ENCODE measurements at regions not wholly inside any gene's neighbourhood (a gene's known extent, or its start where the extent isn't known, plus 50 kb on each side); places are given as distances from the start of the nearest gene placed in this dataset.

- Histone ChIP-seq H3K27me3 (no peaks in the 10 kb centered on the region), H3K27ac (no peak overlapping the region), H3K4me3 (no peak overlapping the region), H3K4me1 (no peaks in the 10 kb centered on the region), H3K9me3 (no peaks in the 10 kb centered on the region), H3K36me3 (no peaks in the 10 kb centered on the region)
- no peak for DNase-seq (ENCODE audit: low spot score in 2 of 2)
- intact Hi-C loops (cut with DNase I; ENCODE audit: low total_unique reads) = no loop called here
- TF ChIP-seq POLR2AphosphoS5 (IDR thresholded peaks at IDR 0.05) (no peak), POLR2A (IDR thresholded peaks at IDR 0.05) (no peak)
- TF ChIP-seq, protein P1, sequence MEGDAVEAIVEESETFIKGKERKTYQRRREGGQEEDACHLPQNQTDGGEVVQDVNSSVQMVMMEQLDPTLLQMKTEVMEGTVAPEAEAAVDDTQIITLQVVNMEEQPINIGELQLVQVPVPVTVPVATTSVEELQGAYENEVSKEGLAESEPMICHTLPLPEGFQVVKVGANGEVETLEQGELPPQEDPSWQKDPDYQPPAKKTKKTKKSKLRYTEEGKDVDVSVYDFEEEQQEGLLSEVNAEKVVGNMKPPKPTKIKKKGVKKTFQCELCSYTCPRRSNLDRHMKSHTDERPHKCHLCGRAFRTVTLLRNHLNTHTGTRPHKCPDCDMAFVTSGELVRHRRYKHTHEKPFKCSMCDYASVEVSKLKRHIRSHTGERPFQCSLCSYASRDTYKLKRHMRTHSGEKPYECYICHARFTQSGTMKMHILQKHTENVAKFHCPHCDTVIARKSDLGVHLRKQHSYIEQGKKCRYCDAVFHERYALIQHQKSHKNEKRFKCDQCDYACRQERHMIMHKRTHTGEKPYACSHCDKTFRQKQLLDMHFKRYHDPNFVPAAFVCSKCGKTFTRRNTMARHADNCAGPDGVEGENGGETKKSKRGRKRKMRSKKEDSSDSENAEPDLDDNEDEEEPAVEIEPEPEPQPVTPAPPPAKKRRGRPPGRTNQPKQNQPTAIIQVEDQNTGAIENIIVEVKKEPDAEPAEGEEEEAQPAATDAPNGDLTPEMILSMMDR (IDR thresholded peaks at IDR 0.05) = no peak
Observed at GRCh38 chr5:5900350-5900749, 477.9 kb downstream of the ICE1 start.

- no peak for TF ChIP-seq POLR2A (IDR thresholded peaks at IDR 0.05)
- TF ChIP-seq POLR2AphosphoS5 (IDR thresholded peaks at IDR 0.05) = no peak
- TF ChIP-seq, protein P1 (IDR thresholded peaks at IDR 0.05) = no peak
- intact Hi-C loops (cut with DNase I; ENCODE audit: low total_unique reads) = no loop called here
- no peak overlapping the region for H3K4me3 ChIP-seq
- no peaks in the 10 kb centered on the region for H3K4me1 ChIP-seq
- H3K27ac ChIP-seq = no peak overlapping the region
- no peaks in the 10 kb centered on the region for H3K9me3 ChIP-seq
- H3K27me3 ChIP-seq = no peaks in the 10 kb centered on the region
- DNase-seq (ENCODE audit: low spot score in 2 of 2) = no peak
- no peaks in the 10 kb centered on the region for H3K36me3 ChIP-seq
Observed at GRCh38 chr5:5899716-5900115, 477.2 kb downstream of the ICE1 start.

DNA sequence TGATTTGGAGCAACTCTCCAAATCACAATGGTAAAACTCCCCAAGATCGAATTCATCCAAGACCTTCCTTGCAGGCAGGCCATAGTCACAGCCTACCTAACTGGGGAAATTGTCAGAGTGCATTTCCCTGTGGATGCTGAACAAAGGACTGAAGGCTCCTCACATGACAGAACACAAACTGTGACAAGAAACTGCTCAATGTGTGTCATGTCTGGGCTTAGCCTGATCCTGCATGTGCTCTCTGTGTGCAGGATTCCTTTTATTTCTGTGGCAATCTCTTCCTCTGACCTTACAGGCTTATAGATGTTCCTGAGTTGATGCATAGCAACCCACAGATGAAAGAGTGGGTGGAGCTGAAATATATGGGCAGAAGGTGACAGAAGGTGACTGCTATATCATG is 465.8 kb downstream of the ICE1 start:
- no peaks in the 10 kb centered on the region for H3K36me3 ChIP-seq
- H3K27me3 ChIP-seq = peaks cover 0 to 9% of the 10 kb centered on the region in 2 donors
- no peak overlapping the region for H3K27ac ChIP-seq
- H3K9me3 ChIP-seq = no peaks in the 10 kb centered on the region
- DNase-seq (ENCODE audit: low spot score in 2 of 2) = no peak
- TF ChIP-seq POLR2AphosphoS5 (IDR thresholded peaks at IDR 0.05) (no peak), POLR2A (IDR thresholded peaks at IDR 0.05) (no peak)
- TF ChIP-seq, protein P1 (IDR thresholded peaks at IDR 0.05) = no peak
- intact Hi-C loops (cut with DNase I; ENCODE audit: low total_unique reads) = no loop called here
- H3K4me3 ChIP-seq = no peak overlapping the region
- H3K4me1 ChIP-seq = no peaks in the 10 kb centered on the region

- intact Hi-C loops (cut with DNase I; ENCODE audit: low total_unique reads) = no loop called here
- Histone ChIP-seq H3K4me3 (no peak overlapping the region), H3K36me3 (no peaks in the 10 kb centered on the region), H3K27ac (no peak overlapping the region), H3K9me3 (no peaks in the 10 kb centered on the region), H3K4me1 (no peaks in the 10 kb centered on the region), H3K27me3 (peaks cover 0 to 9% of the 10 kb centered on the region in 2 donors)
- DNase-seq (ENCODE audit: low spot score in 2 of 2) = no peak
- no peak for TF ChIP-seq POLR2AphosphoS5 (IDR thresholded peaks at IDR 0.05)
- TF ChIP-seq, protein P1 (IDR thresholded peaks at IDR 0.05) = no peak
- no peak for TF ChIP-seq POLR2A (IDR thresholded peaks at IDR 0.05)
Observed at GRCh38 chr5:5887833-5888232, 465.4 kb downstream of the ICE1 start.

DNA sequence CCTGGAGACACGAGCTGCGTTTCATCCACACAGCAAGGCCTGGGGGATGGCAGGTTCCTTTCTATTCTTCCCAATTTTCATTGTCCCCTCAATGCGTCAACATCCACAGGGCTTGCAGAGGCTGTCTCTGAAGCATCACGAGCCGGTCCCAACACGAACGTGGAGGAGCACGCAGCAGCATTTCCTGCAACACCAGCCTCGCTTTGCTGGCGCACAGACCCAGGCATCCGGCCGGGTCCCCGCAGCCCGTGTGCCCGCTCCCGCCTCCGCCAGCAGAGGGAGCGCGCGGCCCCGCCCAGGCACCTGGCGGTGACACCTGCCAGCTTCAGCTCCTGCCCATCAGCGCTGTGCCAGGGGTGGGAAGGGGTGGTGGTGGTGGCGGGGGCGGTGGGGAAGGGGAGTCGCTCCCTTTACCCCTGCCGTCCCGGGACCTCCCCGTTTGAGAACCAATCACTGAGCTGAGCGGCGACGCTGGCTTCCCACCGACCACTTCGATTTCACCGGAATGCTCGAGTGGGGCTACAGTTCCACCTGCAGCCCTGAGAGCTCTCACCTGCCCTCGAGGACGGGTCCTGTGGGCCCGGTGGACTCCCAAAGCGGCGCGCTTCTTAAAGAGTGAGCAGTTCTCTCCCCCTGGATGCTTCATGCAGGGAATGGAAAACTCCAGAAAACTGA is 464.5 kb downstream of the ICE1 start:
- TF ChIP-seq POLR2AphosphoS5 (IDR thresholded peaks at IDR 0.05) = no peak
- TF ChIP-seq, protein P1 (IDR thresholded peaks at IDR 0.05) = peak in 1 of 3 donors; percentile 26
- no peaks in the 10 kb centered on the region for H3K4me1 ChIP-seq
- peaks cover 0 to 9% of the 10 kb centered on the region in 2 donors for H3K27me3 ChIP-seq
- no peaks in the 10 kb centered on the region for H3K9me3 ChIP-seq
- no peak overlapping the region for H3K4me3 ChIP-seq
- H3K36me3 ChIP-seq = no peaks in the 10 kb centered on the region
- intact Hi-C loops (cut with DNase I; ENCODE audit: low total_unique reads) = no loop called here
- no peak for DNase-seq (ENCODE audit: low spot score in 2 of 2)
- H3K27ac ChIP-seq = no peak overlapping the region

Measured in breast epithelium (tissue), 4 donors.